Omental fat pad (tissue), 3 donors: ENCODE measurements at regions not wholly inside any gene's neighbourhood (a gene's known extent, or its start where the extent isn't known, plus 50 kb on each side); places are given as distances from the start of the nearest gene placed in this dataset.

ENCODE experiments used
- ATAC-seq: fragments of 150-250 bp; one replicate; pipeline ENCODE4 v1.9.1; 2016; ENCODE audit warnings: mild to moderate bottlenecking, moderate library complexity; ENCODE audit not compliant: low FRiP score
- DNase-seq: peaks from one replicate; pipeline ENCODE4 v3.0.0-alpha.2; 2019; ENCODE audit warnings: low spot score
- CTCF ChIP-seq, 3 donors: fragments of 450-650 bp; IDR thresholded peaks; one replicate each; pipeline ENCODE4 v1.5.1; 2016 to 2017; ENCODE audit warnings: antibody characterized with exemption in 3 of 3, mild to moderate bottlenecking in 3 of 3, moderate library complexity in 2 of 3

DNA sequence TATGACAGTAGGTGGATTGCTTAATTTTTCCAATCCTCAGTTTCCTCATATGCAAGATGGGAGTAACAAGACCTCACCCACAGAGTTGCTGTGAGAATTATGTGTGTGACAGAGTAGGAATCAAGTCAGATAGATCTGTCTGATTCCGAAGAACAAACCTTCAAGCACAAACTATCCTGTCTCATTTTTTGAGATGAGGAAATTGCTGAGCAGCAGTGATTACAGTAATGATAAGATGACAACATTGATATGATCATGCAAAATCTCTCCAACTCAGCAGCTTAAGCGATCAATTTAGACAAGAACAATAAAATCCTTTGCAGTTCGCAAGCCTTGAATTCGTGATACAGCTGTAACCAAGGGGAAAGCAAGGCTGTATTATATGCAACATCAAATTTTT is 474.1 kb downstream of the OMA1 start:
- ATAC-seq: no peak
- no peak for DNase-seq
- no peak for TF ChIP-seq CTCF (IDR thresholded peaks at IDR 0.05)

GRCh38 chr1:58067082-58067481 is 479.4 kb downstream of the OMA1 start:
- TF ChIP-seq CTCF (IDR thresholded peaks at IDR 0.05): no peak
- ATAC-seq (no peak), DNase-seq (no peak)

DNA sequence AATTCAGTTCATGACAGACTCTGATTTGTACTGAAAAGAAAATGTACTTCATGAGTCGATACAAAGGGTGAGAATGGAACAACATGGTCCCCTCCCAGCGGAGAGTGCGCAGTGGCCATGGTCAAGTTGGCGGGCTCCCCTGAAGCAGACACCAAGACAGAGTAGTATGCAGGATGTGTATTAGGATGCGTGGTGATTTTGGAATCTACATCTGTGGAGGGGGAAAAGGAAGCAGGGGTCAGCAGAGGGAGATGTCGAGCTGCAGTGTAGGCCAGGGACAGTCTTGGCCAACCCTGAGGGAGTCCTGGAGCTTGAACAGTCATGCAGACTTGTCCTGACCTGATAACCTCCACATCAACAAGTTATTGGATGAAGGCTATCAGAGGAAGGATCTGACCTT is 481.0 kb downstream of the OMA1 start:
- no peak for TF ChIP-seq CTCF (IDR thresholded peaks at IDR 0.05)
- ATAC-seq (no peak), DNase-seq (no peak)

- no peak for TF ChIP-seq CTCF (IDR thresholded peaks at IDR 0.05)
- ATAC-seq (no peak), DNase-seq (no peak)
These were observed 482.4 kb downstream of the OMA1 start for GRCh38 chr1:58064166-58064565.

- no peak for TF ChIP-seq CTCF (IDR thresholded peaks at IDR 0.05)
- DNase-seq: no peak
- ATAC-seq: no peak
These were observed 483.4 kb downstream of the OMA1 start for GRCh38 chr1:58063095-58063494.

DNA sequence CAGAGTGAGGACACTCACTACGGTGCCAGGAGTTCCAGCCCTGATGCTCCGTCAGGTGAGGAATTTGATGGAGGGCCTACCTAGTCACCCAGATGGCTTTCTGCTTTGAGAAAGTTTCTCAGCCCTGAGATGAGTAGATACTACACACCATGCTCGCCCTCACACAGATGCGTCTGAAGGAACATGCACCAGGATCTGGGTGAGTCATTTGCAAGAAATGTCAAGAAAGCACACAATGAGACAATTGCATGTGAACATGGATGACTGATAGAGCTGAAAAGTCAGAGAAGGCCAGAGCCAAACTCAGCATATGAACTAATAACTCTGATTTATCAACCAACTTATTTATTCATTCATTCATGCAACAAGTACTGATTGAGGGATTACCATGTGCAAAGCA is 483.9 kb downstream of the OMA1 start:
- TF ChIP-seq CTCF (IDR thresholded peaks at IDR 0.05): no peak

DNA sequence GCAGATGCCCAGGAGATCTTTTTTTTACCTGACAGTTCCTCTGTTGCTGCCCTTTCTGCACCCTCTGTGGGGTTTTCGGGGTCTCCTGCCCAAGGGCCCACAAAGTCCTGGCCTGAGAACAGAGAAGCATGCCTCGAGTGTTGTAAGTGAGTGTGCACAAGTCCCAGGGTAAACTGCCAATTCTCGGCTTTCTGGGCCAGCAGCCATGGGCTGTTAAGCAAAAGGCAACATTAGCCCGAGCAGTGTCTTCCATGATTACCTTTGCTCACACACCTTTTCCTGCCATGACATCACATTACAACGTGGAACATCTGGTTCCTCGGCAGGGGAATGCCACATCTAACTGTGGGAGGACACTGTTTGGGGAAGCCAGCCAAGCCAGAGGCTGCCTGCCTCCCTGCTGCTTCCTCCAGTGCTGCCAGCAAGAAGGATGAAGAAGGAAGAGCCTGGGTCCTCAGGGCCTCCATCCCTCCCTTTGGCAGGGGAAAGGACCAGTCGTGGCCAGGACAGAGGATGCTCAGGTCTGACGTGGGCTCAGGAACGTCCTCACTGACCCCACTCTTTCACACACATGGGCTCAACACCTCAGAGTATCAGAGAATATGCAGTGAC is 485.9 kb downstream of the OMA1 start:
- DNase-seq: no peak
- no peak for ATAC-seq
- no peak for TF ChIP-seq CTCF (IDR thresholded peaks at IDR 0.05)

More for the DNA sequence above, 483.9 kb downstream of the OMA1 start:
- ATAC-seq (no peak), DNase-seq (no peak)
